Panc1 (cell line): ENCODE measurements at regions not wholly inside any gene's neighbourhood (a gene's known extent, or its start where the extent isn't known, plus 50 kb on each side); places are given as distances from the start of the nearest gene placed in this dataset.

Source experiments
- ATAC-seq: fragments of 200-7000 bp; cut with Tn5 transposase; 2 replicates; pipeline ENCODE4 v1.9.1; 2020; ENCODE audit warnings: mild to moderate bottlenecking, moderate library complexity
- BruUV-seq: library from RNA; stranded (reverse); fragments of 400-500 nt; replicated peaks from 2 replicates; lab custom pipeline; 2021; lab: Mats Ljungman, UMichigan
- CTCF ChIA-PET: fragments of 300-600 bp; sonication (Branson Sonifier 250); formaldehyde crosslinking; loops from one replicate; lab custom pipeline; 2022; ENCODE audit warnings: antibody characterized with exemption; lab: Charles Lee
- POLR2A ChIA-PET: fragments of 300-600 bp; sonication (Branson Sonifier 250); formaldehyde crosslinking; loops from one replicate; lab custom pipeline; 2022; ENCODE audit warnings: antibody characterized with exemption; lab: Charles Lee
- DNase-seq: peaks from one replicate; pipeline ENCODE4 v3.0.0-alpha.2; 2010; ENCODE audit warnings: low read depth, low spot score
- H3K27ac ChIP-seq: 2 replicates; pipeline ENCODE4 v1.5.1; 2011; ENCODE audit warnings: mild to moderate bottlenecking, low read length, inconsistent platforms
- H3K27me3 ChIP-seq: fragments of 200-500 bp; sonication (Bioruptor generic); 2 replicates; pipeline ENCODE4 v1.6.0; 2014; ENCODE audit warnings: low read length, inconsistent platforms; ENCODE audit not compliant: control insufficient read depth, insufficient read depth
- H3K36me3 ChIP-seq: fragments of 200-500 bp; sonication (Bioruptor generic); 2 replicates; pipeline ENCODE4 v1.5.1; 2014; ENCODE audit warnings: inconsistent platforms, mild to moderate bottlenecking, low read length, moderate library complexity; ENCODE audit not compliant: control insufficient read depth, insufficient read depth
- H3K4me1 ChIP-seq: 2 replicates; pipeline ENCODE4 v1.5.1; 2011; ENCODE audit warnings: inconsistent platforms, mild to moderate bottlenecking, low read length, moderate library complexity; ENCODE audit not compliant: control insufficient read depth, insufficient read depth
- H3K4me3 ChIP-seq, 2 experiments: 2 replicates each; pipeline ENCODE4 v1.5.1; 2011 to 2012; ENCODE audit warnings: low read depth in 2 of 2, low read length in 2 of 2, mild to moderate bottlenecking in 2 of 2, inconsistent platforms in 1 of 2, moderate library complexity in 1 of 2
- H3K9me3 ChIP-seq: fragments of 200-500 bp; sonication (Bioruptor generic); 2 replicates; pipeline ENCODE4 v1.5.1; 2014; ENCODE audit warnings: low read depth, mild to moderate bottlenecking, inconsistent platforms, low read length, moderate library complexity; ENCODE audit not compliant: control insufficient read depth, insufficient read depth
- CTCF ChIP-seq: fragments of 450-650 bp; IDR thresholded peaks from 2 replicates; pipeline ENCODE4 v1.5.1; 2017; ENCODE audit warnings: mild to moderate bottlenecking
- POLR2AphosphoS5 ChIP-seq: IDR thresholded peaks from 2 replicates; pipeline ENCODE4 v1.6.1; 2012; ENCODE audit warnings: mild to moderate bottlenecking, low read depth, low read length, moderate library complexity
- REST ChIP-seq, 2 experiments: IDR thresholded peaks; 2 replicates each; pipeline ENCODE4 v1.6.1; 2011 to 2012; ENCODE audit warnings: low read depth in 2 of 2, control low read depth in 1 of 2, low read length in 1 of 2, mild to moderate bottlenecking in 1 of 2, moderate library complexity in 1 of 2; ENCODE audit not compliant: insufficient read depth in 1 of 2
- SIN3A ChIP-seq: IDR thresholded peaks from 2 replicates; pipeline ENCODE4 v1.6.1; 2012; ENCODE audit warnings: low read depth, mild to moderate bottlenecking, low read length, moderate library complexity, borderline replicate concordance; ENCODE audit not compliant: insufficient read depth
- TCF7L2 ChIP-seq: IDR thresholded peaks from 2 replicates; pipeline ENCODE4 v1.6.1; 2011; ENCODE audit warnings: mild to moderate bottlenecking, low read depth, low read length, inconsistent platforms
- in situ Hi-C: cut with HindIII; loops from 2 replicates; pipeline ENCODE4 v1.10.0; 2016; ENCODE audit warnings: low sequenced_read_pairs, low pct_unique_long_range_greater_than_20kb
- intact Hi-C: fragments of 100-400 bp; cut with micrococcal nuclease; formaldehyde crosslinking; loops from one replicate; pipeline ENCODE4 v1.10.0; 2022; ENCODE audit not compliant: unreplicated experiment

- no peak for TF ChIP-seq POLR2AphosphoS5
- TF ChIP-seq REST (IDR thresholded peaks at IDR 0.05; ENCODE audit: insufficient read depth in 1 of 2, low read depth in 2 of 2, low read length in 1 of 2), result no peak
- TF ChIP-seq TCF7L2, result no peak
- TF ChIP-seq CTCF, result no peak
- no peak for TF ChIP-seq SIN3A
- in situ Hi-C loops (no loop called here), intact Hi-C loops (no loop called here)
- Histone ChIP-seq H3K9me3 (no peaks in the 10 kb centered on the region), H3K27ac (no peak overlapping the region), H3K36me3 (no peaks in the 10 kb centered on the region), H3K4me1 (no peaks in the 10 kb centered on the region), H3K4me3 (no peak overlapping the region), H3K27me3 (no peaks in the 10 kb centered on the region)
- no TSS peak for BruUV-seq
- DNase-seq (no peak), ATAC-seq (no peak)
- CTCF ChIA-PET, result no interaction called here
- POLR2A ChIA-PET, result no interaction called here
These were observed 336.2 kb downstream of the ZEB2 start for GRCh38 chr2:144183727-144184126.

- ChIA-PET POLR2A (no interaction called here), CTCF (no interaction called here)
- no peak for DNase-seq
- Histone ChIP-seq H3K36me3 (no peaks in the 10 kb centered on the region), H3K9me3 (no peaks in the 10 kb centered on the region), H3K27me3 (no peaks in the 10 kb centered on the region), H3K4me1 (no peaks in the 10 kb centered on the region), H3K27ac (no peak overlapping the region), H3K4me3 (no peak overlapping the region)
- intact Hi-C loops, result no loop called here
- no TSS peak for BruUV-seq
- no peak for TF ChIP-seq TCF7L2
- no peak for TF ChIP-seq SIN3A
- no peak for TF ChIP-seq REST (IDR thresholded peaks at IDR 0.05; ENCODE audit: insufficient read depth in 1 of 2, low read depth in 2 of 2, low read length in 1 of 2)
- TF ChIP-seq CTCF, result no peak
- no peak for TF ChIP-seq POLR2AphosphoS5
- in situ Hi-C loops, result no loop called here
- ATAC-seq, result no peak
These were observed 338.9 kb downstream of the ZEB2 start for GRCh38 chr2:144181001-144181400.
